T-cell (primary cell): ENCODE measurements at regions not wholly inside any gene's neighbourhood (a gene's known extent, or its start where the extent isn't known, plus 50 kb on each side); places are given as distances from the start of the nearest gene placed in this dataset.
"Not testable (repeated sequence)": the region's sequence is repeated elsewhere in the genome, so short reads cannot be mapped to it uniquely, and the experiment has no call there.

Experiments
- ATAC-seq, 4 experiments: fragments of 200-7000 bp in 3 of 4; fragments of 150-1000 bp in 1 of 4; cut with Tn5 transposase; replicated peaks in 1 of 4; 1 replicate in 3 of 4; 2 replicates in 1 of 4; pipeline ENCODE4 v1.10.0; 2021; ENCODE audit warnings: moderate library complexity in 3 of 4, mild to moderate bottlenecking in 2 of 4, moderate number of reproducible peaks in 1 of 4
- CTCF ChIA-PET, 2 donors: fragments of 300-600 bp; sonication (Branson Sonifier 250); formaldehyde crosslinking; loops; one replicate each; lab custom pipeline; 2022; ENCODE audit warnings: antibody characterized with exemption in 2 of 2; lab: Charles Lee
- POLR2A ChIA-PET, 2 donors: fragments of 300-600 bp; sonication (Branson Sonifier 250); formaldehyde crosslinking; loops; one replicate each; lab custom pipeline; 2022; ENCODE audit warnings: antibody characterized with exemption in 2 of 2; lab: Charles Lee
- DNase-seq, 35 experiments: peaks; one replicate each; pipeline versions ENCODE4 v3.0.0 to v3.0.0-alpha.2; 2013 to 2023
- H3K27ac ChIP-seq: one replicate; pipeline ENCODE4 v1.5.1; 2013; ENCODE audit warnings: low read length
- H3K27me3 ChIP-seq, 2 experiments: replicated peaks in 1 of 2; 1 replicate in 1 of 2; 2 replicates in 1 of 2; pipeline versions ENCODE4 v1.6.1 to v1.7.0; 2013; ENCODE audit warnings: low read length in 1 of 2, mixed read lengths in 1 of 2; ENCODE audit not compliant: control insufficient read depth in 2 of 2, insufficient read depth in 2 of 2; ENCODE audit errors: extremely low read depth in 1 of 2
- H3K36me3 ChIP-seq, 2 donors: 1 replicate in 1 of 2; 2 replicates in 1 of 2; pipeline versions ENCODE4 v1.6.1 to v1.7.0; 2013; ENCODE audit warnings: low read length in 1 of 2; ENCODE audit not compliant: control insufficient read depth in 2 of 2, insufficient read depth in 1 of 2; ENCODE audit errors: extremely low read depth in 1 of 2
- H3K4me1 ChIP-seq, 2 experiments: 1 replicate in 1 of 2; 2 replicates in 1 of 2; pipeline versions ENCODE4 v1.6.1 to v1.7.0; 2013; ENCODE audit warnings: low read length in 2 of 2, mixed read lengths in 1 of 2; ENCODE audit not compliant: insufficient read depth in 2 of 2, control insufficient read depth in 1 of 2; ENCODE audit errors: extremely low read depth in 1 of 2
- H3K4me3 ChIP-seq, 2 donors: 1 replicate in 1 of 2; 2 replicates in 1 of 2; pipeline versions ENCODE4 v1.5.1 to v1.7.0; 2013; ENCODE audit warnings: mild to moderate bottlenecking in 2 of 2, low read length in 1 of 2, moderate library complexity in 1 of 2; ENCODE audit not compliant: control insufficient read depth in 1 of 2; ENCODE audit errors: extremely low read depth in 1 of 2
- H3K9me3 ChIP-seq: 2 replicates; pipeline ENCODE4 v1.7.0; 2013
- H3K27ac Mint-ChIP-seq, 2 donors: one replicate each; pipeline ENCODE4 v1.8.0; 2020 to 2021; ENCODE audit warnings: mild to moderate bottlenecking in 2 of 2, mixed read lengths in 2 of 2
- H3K27me3 Mint-ChIP-seq, 2 donors: one replicate each; pipeline ENCODE4 v1.8.0; 2021 to 2022; ENCODE audit warnings: mixed read lengths in 2 of 2
- H3K36me3 Mint-ChIP-seq: one replicate; pipeline ENCODE4 v1.8.0; 2021; ENCODE audit warnings: mixed read lengths
- H3K4me1 Mint-ChIP-seq, 3 donors: one replicate each; pipeline ENCODE4 v1.8.0; 2020 to 2022; ENCODE audit warnings: mixed read lengths in 3 of 3, mild to moderate bottlenecking in 1 of 3
- H3K4me3 Mint-ChIP-seq, 3 donors: one replicate each; pipeline ENCODE4 v1.8.0; 2020 to 2022; ENCODE audit warnings: mild to moderate bottlenecking in 3 of 3, mixed read lengths in 3 of 3, moderate library complexity in 3 of 3
- H3K9me3 Mint-ChIP-seq, 3 donors: one replicate each; pipeline ENCODE4 v1.8.0; 2020 to 2022; ENCODE audit warnings: mixed read lengths in 3 of 3
- WGBS: methylation state at CpG from one replicate; pipeline ENCODE4 v1.1.5; 2013; ENCODE audit warnings: missing lambda C conversion rate; ENCODE audit not compliant: insufficient coverage; 5-methylcytosine and 5-hydroxymethylcytosine counted together

DNA sequence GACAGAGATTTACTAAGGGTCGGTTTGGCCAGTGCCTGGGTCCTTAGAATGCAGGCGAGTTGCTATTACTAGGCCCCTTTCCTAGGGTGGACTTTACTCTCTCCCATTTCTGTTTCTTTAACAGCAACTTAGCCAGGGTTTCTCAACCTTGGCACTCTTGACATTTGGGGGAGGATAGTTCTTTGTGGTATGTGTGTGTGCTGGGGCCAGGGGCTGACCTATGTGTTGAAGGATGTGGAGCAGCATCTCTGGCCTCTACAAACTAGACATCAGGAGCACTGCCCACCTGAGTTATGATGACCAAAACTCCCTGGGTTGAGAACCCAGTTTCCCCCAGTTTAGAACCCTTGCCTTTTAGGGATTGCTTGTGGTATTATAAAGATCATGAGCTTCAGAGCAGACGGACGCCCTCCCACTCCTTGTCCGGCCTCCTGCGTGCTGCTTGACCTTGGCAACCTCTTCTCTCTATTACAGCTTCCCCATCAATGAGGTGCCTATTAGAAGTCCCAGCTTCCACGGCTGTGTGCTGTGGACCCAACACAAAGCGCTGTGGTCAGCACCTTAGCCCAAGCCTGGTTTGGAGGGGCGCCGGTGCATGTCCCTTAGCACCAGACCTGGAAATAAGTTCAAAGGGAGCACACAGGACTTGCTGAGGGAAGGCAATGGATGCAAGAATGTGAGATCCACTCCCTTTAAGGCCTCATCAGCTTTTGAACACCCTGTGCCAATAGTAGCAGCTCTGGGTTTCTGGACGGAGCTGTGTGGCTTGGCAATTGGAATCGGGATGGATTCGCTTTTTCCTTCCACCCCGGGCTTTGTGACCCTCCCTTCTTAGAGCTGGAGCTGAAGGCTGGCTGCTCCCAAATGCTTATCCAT lies 239.2 kb upstream of the MAF start:
- ATAC-seq (peak in 1 of 4 experiments; percentile 15), DNase-seq (no peak)
- Mint-ChIP-seq H3K4me1 (peaks cover 0 to 2% (median 0%) of the 10 kb centered on the region in 3 donors), H3K4me3 (no peak overlapping the region), H3K27ac (no peak overlapping the region), H3K27me3 (peaks cover 0 to 6% of the 10 kb centered on the region in 2 donors), H3K9me3 (no peaks in the 10 kb centered on the region), H3K36me3 (no peaks in the 10 kb centered on the region)
- H3K4me1 ChIP-seq = no peaks in the 10 kb centered on the region
- POLR2A ChIA-PET = no interaction called here
- CTCF ChIA-PET = no interaction called here
- 98% methylated on average over 8 of the region's 14 CpGs for WGBS
- H3K4me3 ChIP-seq = no peak overlapping the region
- no peaks in the 10 kb centered on the region for H3K36me3 ChIP-seq
- H3K27me3 ChIP-seq = no peaks in the 10 kb centered on the region
- no peaks in the 10 kb centered on the region for H3K9me3 ChIP-seq
- H3K27ac ChIP-seq = no peak overlapping the region

- Histone ChIP-seq H3K27ac (no peak overlapping the region), H3K36me3 (no peaks in the 10 kb centered on the region), H3K27me3 (no peaks in the 10 kb centered on the region), H3K4me1 (no peaks in the 10 kb centered on the region), H3K4me3 (no peak overlapping the region), H3K9me3 (no peaks in the 10 kb centered on the region)
- 85% methylated on average over 6 of the region's 19 CpGs for WGBS
- ChIA-PET POLR2A (interaction anchor here in 1 of 2 donors (0.6 kb wide), 1 partner anchor 9 kb away, joined by 3 read pairs; no protein-coding TSS in a partner anchor), CTCF (no interaction called here)
- Mint-ChIP-seq H3K4me3 (no peak overlapping the region), H3K9me3 (no peaks in the 10 kb centered on the region), H3K27ac (no peak overlapping the region), H3K36me3 (no peaks in the 10 kb centered on the region), H3K4me1 (no peaks in the 10 kb centered on the region), H3K27me3 (peaks cover 0 to 6% of the 10 kb centered on the region in 2 donors)
- no peak for ATAC-seq
- no peak for DNase-seq
Measured at GRCh38 chr16:79838496-79839259, 238.1 kb upstream of the MAF start.

DNA sequence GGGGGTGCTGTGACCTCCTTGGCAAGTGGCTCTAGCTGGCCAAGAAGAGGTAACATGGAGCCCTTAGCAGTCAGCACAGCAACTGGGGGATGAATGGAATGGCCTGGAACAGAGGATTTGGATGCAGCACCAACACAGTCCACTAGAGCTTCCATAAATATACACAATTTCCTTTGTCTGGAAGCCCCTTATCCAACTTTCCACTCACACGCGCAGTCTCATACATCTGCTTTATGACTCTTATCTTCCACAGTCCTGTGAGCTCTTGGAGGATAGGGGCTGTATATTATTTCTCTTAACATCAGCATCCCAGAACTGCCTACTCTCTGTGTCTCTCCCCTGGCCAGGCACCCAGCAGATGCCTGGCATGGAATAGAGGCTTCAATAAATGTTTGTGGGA lies 235.6 kb upstream of the MAF start:
- Mint-ChIP-seq H3K27me3 (peaks cover 0 to 5% of the 10 kb centered on the region in 2 donors), H3K9me3 (no peaks in the 10 kb centered on the region), H3K27ac (no peak overlapping the region), H3K4me3 (no peak overlapping the region), H3K4me1 (no peaks in the 10 kb centered on the region), H3K36me3 (no peaks in the 10 kb centered on the region)
- H3K36me3 ChIP-seq = no peaks in the 10 kb centered on the region
- DNase-seq (no peak), ATAC-seq (no peak)
- no peaks in the 10 kb centered on the region for H3K27me3 ChIP-seq
- POLR2A ChIA-PET = no interaction called here
- H3K27ac ChIP-seq = no peak overlapping the region
- WGBS = no CpG with 5 or more reads among the region's 2 CpGs
- H3K4me1 ChIP-seq = no peaks in the 10 kb centered on the region
- CTCF ChIA-PET = no interaction called here
- no peaks in the 10 kb centered on the region for H3K9me3 ChIP-seq
- H3K4me3 ChIP-seq = no peak overlapping the region

DNA sequence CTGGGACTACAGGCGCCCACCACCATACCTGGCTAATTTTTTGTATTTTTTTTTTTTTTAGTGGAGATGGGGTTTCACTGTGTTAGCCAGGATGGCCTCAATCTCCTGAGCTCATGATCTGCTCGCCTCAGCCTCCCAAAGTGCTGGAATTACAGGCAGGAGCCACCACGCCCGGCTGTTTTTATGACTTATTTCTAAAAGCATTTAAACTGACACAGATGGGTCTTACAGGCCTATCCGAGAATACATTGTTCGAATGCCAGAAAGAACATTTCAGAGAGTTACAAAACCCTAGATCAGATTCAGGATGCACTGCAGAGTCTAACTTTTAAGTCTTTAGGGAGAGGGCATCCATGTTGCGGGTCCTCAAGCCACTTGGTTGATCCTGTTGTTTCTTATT lies 234.7 kb upstream of the MAF start:
- H3K36me3 Mint-ChIP-seq = no peaks in the 10 kb centered on the region
- no peak overlapping the region for H3K4me3 Mint-ChIP-seq
- POLR2A ChIA-PET = interaction anchor here in 1 of 2 donors (0.6 kb wide), 1 partner anchor 8 kb away, joined by 3 read pairs; no protein-coding TSS in a partner anchor

DNA sequence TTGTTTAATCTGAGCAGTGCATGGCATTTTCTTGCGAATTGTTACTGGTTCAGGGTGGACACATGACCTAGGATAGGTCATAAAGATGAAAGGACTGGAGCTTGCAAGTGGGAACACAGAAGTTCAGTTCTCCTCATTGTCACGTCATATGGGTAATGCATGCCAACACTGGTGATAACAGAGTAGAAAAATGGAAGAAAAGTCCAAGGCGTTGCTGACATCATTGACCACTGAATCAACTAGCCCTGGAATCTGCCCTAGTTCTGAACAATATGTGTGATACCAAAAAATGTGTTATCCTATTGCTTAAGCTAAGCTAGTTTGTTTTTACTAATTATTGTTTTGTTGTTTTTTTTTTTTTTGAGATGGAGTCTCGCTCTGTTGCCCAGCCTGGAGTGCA lies 234.2 kb upstream of the MAF start:
- Mint-ChIP-seq H3K4me1 (no peaks in the 10 kb centered on the region), H3K9me3 (no peaks in the 10 kb centered on the region), H3K36me3 (no peaks in the 10 kb centered on the region), H3K27ac (no peak overlapping the region), H3K4me3 (no peak overlapping the region), H3K27me3 (peaks cover 0 to 3% of the 10 kb centered on the region in 2 donors)
- Histone ChIP-seq H3K27ac (no peak overlapping the region), H3K36me3 (no peaks in the 10 kb centered on the region), H3K4me3 (no peak overlapping the region), H3K27me3 (no peaks in the 10 kb centered on the region), H3K4me1 (no peaks in the 10 kb centered on the region), H3K9me3 (no peaks in the 10 kb centered on the region)
- POLR2A ChIA-PET = no interaction called here
- 77% methylated on average over 3 of the region's 4 CpGs for WGBS
- CTCF ChIA-PET = interaction anchor here in 1 of 2 donors (0.7 kb wide), 1 partner anchor 537 kb away, joined by 3 read pairs; no protein-coding TSS in a partner anchor
- DNase-seq (no peak), ATAC-seq (no peak)

More for the DNA sequence above, 234.7 kb upstream of the MAF start:
- Histone ChIP-seq H3K36me3 (no peaks in the 10 kb centered on the region), H3K4me3 (no peak overlapping the region), H3K27ac (no peak overlapping the region), H3K4me1 (no peaks in the 10 kb centered on the region), H3K9me3 (no peaks in the 10 kb centered on the region), H3K27me3 (no peaks in the 10 kb centered on the region)
- Mint-ChIP-seq H3K27ac (no peak overlapping the region), H3K9me3 (no peaks in the 10 kb centered on the region), H3K27me3 (peaks cover 0 to 5% of the 10 kb centered on the region in 2 donors), H3K4me1 (no peaks in the 10 kb centered on the region)
- 70% methylated on average over 4 of the region's 7 CpGs for WGBS
- CTCF ChIA-PET = interaction anchor here in 1 of 2 donors (0.7 kb wide), 1 partner anchor 537 kb away, joined by 3 read pairs; no protein-coding TSS in a partner anchor
- no peak for ATAC-seq
- no peak for DNase-seq

DNA sequence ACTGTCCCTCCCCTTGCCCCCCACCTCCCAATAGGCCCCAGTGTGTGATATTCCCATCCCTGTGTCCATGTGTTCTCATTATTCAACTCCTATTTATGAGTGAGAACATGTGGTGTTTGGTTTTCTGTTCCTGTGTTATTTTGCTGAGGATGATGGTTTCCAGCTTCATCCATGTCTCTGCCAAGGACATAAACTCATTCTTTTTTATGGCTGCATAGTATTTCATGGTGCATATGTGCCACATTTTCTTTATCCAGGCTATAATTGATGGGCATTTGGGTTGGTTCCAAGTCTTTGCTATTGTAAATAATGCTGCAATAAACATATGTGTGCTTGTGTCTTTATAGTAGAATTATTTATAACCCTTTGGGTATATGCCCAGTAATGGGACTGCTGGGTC lies 233.5 kb upstream of the MAF start:
- H3K4me1 Mint-ChIP-seq, POLR2A ChIA-PET: not testable (repeated sequence)

More for the DNA sequence above, 233.5 kb upstream of the MAF start:
- H3K27me3 Mint-ChIP-seq, H3K4me1 ChIP-seq, H3K27ac ChIP-seq, CTCF ChIA-PET, H3K27me3 ChIP-seq, H3K27ac Mint-ChIP-seq, H3K36me3 ChIP-seq, H3K4me3 Mint-ChIP-seq, H3K9me3 Mint-ChIP-seq, H3K4me3 ChIP-seq, DNase-seq, ATAC-seq, H3K9me3 ChIP-seq, H3K36me3 Mint-ChIP-seq: not testable (repeated sequence)
